ENCODE measurements at regions not wholly inside any gene's neighbourhood (a gene's known extent, or its start where the extent isn't known, plus 50 kb on each side); places are given as distances from the start of the nearest gene placed in this dataset.

DNA sequence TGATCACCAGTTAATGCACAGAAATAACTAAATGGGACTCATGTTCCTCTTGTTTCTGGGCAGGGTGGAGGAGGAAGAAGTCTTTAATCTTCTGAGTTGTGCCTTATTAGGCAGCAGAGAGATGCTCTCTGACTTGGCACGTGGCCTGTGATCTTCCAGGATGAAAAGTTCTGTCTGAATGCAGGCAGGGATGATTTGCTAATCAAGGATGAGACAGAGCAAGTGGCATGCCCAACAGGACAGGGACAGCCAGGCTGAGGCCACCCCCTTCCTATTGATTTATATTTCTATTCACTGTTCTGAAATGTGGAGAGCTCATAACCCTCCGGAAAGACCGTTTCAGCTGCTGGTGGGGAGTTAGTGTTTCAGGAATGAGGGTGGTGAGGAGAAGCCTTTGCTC lies 477.8 kb upstream of the CAMK1G start:
- intact Hi-C loops (cut with DNase I), result no loop called here
- Histone ChIP-seq H3K27ac (replicated peaks in 1 of 4) (no peak overlapping the region), H3K27me3 (no peaks in the 10 kb centered on the region), H3K4me3 (no peak overlapping the region), H3K4me1 (no peaks in the 10 kb centered on the region), H3K9me3 (no peaks in the 10 kb centered on the region), H3K36me3 (no peaks in the 10 kb centered on the region)
- WGBS, result 46% methylated on average over 3 of the region's 3 CpGs
- TF ChIP-seq EP300 (IDR thresholded peaks at IDR 0.05) (no peak), POLR2AphosphoS5 (IDR thresholded peaks at IDR 0.05) (no peak)
- no peak for DNase-seq (ENCODE audit: extremely low spot score)

- no peaks in the 10 kb centered on the region for H3K9me3 ChIP-seq
- no peaks in the 10 kb centered on the region for H3K36me3 ChIP-seq
- intact Hi-C loops (cut with DNase I), result no loop called here
- no peak overlapping the region for H3K27ac ChIP-seq (replicated peaks in 1 of 4)
- WGBS, result 44% methylated on average over 8 of the region's 8 CpGs
- no peak for DNase-seq (ENCODE audit: extremely low spot score)
- H3K4me3 ChIP-seq, result no peak overlapping the region
- TF ChIP-seq POLR2AphosphoS5 (IDR thresholded peaks at IDR 0.05), result no peak
- TF ChIP-seq POLR2A (IDR thresholded peaks at IDR 0.05; ENCODE audit: low read depth), result no peak
- H3K27me3 ChIP-seq, result no peaks in the 10 kb centered on the region
- no peaks in the 10 kb centered on the region for H3K4me1 ChIP-seq
Measured at GRCh38 chr1:209106237-209106741, 477.2 kb upstream of the CAMK1G start.

GRCh38 chr1:209106861-209107260 lies 476.7 kb upstream of the CAMK1G start:
- H3K4me1 ChIP-seq, result no peaks in the 10 kb centered on the region
- no peak overlapping the region for H3K4me3 ChIP-seq
- no peak for TF ChIP-seq POLR2A (IDR thresholded peaks at IDR 0.05; ENCODE audit: low read depth)
- TF ChIP-seq EP300 (IDR thresholded peaks at IDR 0.05), result no peak
- no peak for TF ChIP-seq POLR2AphosphoS5 (IDR thresholded peaks at IDR 0.05)
- TF ChIP-seq CTCF (IDR thresholded peaks at IDR 0.05), result no peak
- no peaks in the 10 kb centered on the region for H3K36me3 ChIP-seq
- H3K9me3 ChIP-seq, result no peaks in the 10 kb centered on the region
- 100% methylated on average over 4 of the region's 4 CpGs for WGBS
- H3K27me3 ChIP-seq, result no peaks in the 10 kb centered on the region
- intact Hi-C loops (cut with DNase I), result no loop called here
- no peak for DNase-seq (ENCODE audit: extremely low spot score)
- no peak overlapping the region for H3K27ac ChIP-seq (replicated peaks in 1 of 4)

DNA sequence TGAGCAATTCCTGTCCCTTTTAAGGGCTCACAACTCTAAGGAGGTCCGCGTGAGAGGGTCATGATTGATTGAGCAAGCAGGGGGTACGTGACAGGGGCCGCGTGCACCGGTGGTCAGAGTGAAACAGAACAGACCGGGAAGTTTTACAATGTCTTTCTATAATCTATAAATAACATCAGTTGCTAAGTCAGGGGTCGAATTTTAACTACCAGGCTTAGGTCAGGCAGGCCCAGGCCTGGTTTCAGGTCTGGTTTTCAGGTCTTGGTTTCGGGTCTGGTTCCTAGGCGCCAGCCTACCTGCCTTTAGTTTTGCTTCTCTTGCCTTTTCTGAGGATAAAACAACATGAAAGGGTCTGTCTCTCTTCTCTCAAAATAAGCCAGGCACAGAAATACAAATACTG lies 476.0 kb upstream of the CAMK1G start:
- no peak for DNase-seq (ENCODE audit: extremely low spot score)
- TF ChIP-seq EP300 (IDR thresholded peaks at IDR 0.05), result no peak
- TF ChIP-seq CTCF (IDR thresholded peaks at IDR 0.05), result no peak
- TF ChIP-seq POLR2A (IDR thresholded peaks at IDR 0.05; ENCODE audit: low read depth), result no peak
- no peak for TF ChIP-seq POLR2AphosphoS5 (IDR thresholded peaks at IDR 0.05)
- intact Hi-C loops (cut with DNase I), result no loop called here
- H3K27ac ChIP-seq (replicated peaks in 1 of 4), result no peak overlapping the region
- no peaks in the 10 kb centered on the region for H3K36me3 ChIP-seq
- no peaks in the 10 kb centered on the region for H3K9me3 ChIP-seq
- H3K4me3 ChIP-seq, result no peak overlapping the region
- H3K4me1 ChIP-seq, result no peaks in the 10 kb centered on the region
- H3K27me3 ChIP-seq, result no peaks in the 10 kb centered on the region
- WGBS, result 91% methylated on average over 10 of the region's 10 CpGs

DNA sequence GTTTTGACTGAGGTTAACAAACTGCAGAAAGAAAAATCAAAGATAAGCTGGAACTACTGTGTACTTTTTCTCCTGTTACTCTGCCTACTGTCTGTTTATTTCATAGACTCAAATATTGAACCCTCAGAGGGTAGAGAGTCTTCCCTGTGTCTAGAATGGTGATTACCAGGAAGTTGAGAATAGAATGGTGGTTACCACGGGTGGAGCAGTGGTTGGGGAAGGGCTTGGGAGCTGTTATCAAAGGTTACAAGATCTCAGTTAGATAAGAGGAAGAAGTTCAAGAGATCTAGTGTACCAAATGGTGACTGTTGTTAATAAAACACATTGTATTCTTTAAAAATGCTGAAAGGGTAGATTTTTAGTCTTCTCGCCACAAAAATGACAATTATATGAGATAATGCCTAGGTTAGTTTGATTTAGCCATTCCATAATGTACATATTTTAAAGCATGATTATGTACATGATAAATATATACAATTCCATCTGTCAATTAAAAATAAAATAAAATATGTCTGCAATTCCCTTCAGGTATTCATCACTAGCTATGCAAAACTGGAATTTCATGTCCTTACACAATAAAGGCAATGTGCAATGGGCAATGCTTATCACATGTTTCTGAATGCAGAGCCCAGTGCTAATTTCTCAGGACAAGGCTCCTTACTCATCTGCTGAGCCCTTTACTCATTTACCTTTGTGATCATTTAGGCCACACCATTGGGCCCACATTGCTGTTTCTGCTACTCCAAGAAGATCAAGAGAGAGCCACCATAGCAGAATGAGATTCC lies 474.3 kb upstream of the CAMK1G start:
- Histone ChIP-seq H3K36me3 (no peaks in the 10 kb centered on the region), H3K27me3 (no peaks in the 10 kb centered on the region), H3K4me1 (no peaks in the 10 kb centered on the region), H3K27ac (replicated peaks in 1 of 4) (no peak overlapping the region), H3K9me3 (no peaks in the 10 kb centered on the region), H3K4me3 (no peak overlapping the region)
- DNase-seq (ENCODE audit: extremely low spot score), result no peak
- intact Hi-C loops (cut with DNase I), result no loop called here
- WGBS, result 92% methylated on average over 2 of the region's 2 CpGs
- TF ChIP-seq EP300 (IDR thresholded peaks at IDR 0.05), result no peak
- TF ChIP-seq POLR2A (IDR thresholded peaks at IDR 0.05; ENCODE audit: low read depth), result no peak
- TF ChIP-seq CTCF (IDR thresholded peaks at IDR 0.05), result no peak
- TF ChIP-seq POLR2AphosphoS5 (IDR thresholded peaks at IDR 0.05), result no peak
